Neural cell (in vitro differentiated cells): ENCODE measurements at regions not wholly inside any gene's neighbourhood (a gene's known extent, or its start where the extent isn't known, plus 50 kb on each side); places are given as distances from the start of the nearest gene placed in this dataset.
A peak's percentile ranks its signal among the peaks of the same experiment; 100 is the strongest.

Experiments
- EP300 ChIP-seq: fragments of 450-650 bp; conservative IDR thresholded peaks from 2 replicates; pipeline ENCODE4 v1.6.1; 2014; ENCODE audit warnings: antibody characterized with exemption, mild to moderate bottlenecking, moderate library complexity; ENCODE audit not compliant: poor library complexity, severe bottlenecking
- EZH2 ChIP-seq: fragments of 200-600, 300-800 bp; shearing (Covaris generic), sonication (generic); IDR thresholded peaks from 2 replicates; pipeline ENCODE4 v1.6.1; 2014; ENCODE audit warnings: antibody characterized with exemption, low read length, borderline replicate concordance, mild to moderate bottlenecking; ENCODE audit not compliant: insufficient read depth, poor library complexity, severe bottlenecking
- MXI1 ChIP-seq: fragments of 450-650 bp; conservative IDR thresholded peaks from 2 replicates; pipeline ENCODE4 v1.6.1; 2014; ENCODE audit warnings: antibody characterized with exemption, mild to moderate bottlenecking; ENCODE audit not compliant: poor library complexity, severe bottlenecking
- POLR2AphosphoS5 ChIP-seq: IDR thresholded peaks from 2 replicates; pipeline ENCODE4 v1.6.1; 2012
- RAD21 ChIP-seq: fragments of 450-650 bp; conservative IDR thresholded peaks from 2 replicates; pipeline ENCODE4 v1.6.1; 2014; ENCODE audit warnings: antibody characterized with exemption, mild to moderate bottlenecking, moderate library complexity
- REST ChIP-seq: IDR thresholded peaks from 2 replicates; pipeline ENCODE4 v1.6.1; 2012; ENCODE audit warnings: borderline replicate concordance
- TF ChIP-seq, protein P1 (sequence below): fragments of 450-650 bp; IDR thresholded peaks from 2 replicates; pipeline ENCODE4 v1.5.1; 2014; ENCODE audit warnings: antibody characterized with exemption, mild to moderate bottlenecking, moderate library complexity; ENCODE audit not compliant: poor library complexity, severe bottlenecking

- TF ChIP-seq, protein P1, sequence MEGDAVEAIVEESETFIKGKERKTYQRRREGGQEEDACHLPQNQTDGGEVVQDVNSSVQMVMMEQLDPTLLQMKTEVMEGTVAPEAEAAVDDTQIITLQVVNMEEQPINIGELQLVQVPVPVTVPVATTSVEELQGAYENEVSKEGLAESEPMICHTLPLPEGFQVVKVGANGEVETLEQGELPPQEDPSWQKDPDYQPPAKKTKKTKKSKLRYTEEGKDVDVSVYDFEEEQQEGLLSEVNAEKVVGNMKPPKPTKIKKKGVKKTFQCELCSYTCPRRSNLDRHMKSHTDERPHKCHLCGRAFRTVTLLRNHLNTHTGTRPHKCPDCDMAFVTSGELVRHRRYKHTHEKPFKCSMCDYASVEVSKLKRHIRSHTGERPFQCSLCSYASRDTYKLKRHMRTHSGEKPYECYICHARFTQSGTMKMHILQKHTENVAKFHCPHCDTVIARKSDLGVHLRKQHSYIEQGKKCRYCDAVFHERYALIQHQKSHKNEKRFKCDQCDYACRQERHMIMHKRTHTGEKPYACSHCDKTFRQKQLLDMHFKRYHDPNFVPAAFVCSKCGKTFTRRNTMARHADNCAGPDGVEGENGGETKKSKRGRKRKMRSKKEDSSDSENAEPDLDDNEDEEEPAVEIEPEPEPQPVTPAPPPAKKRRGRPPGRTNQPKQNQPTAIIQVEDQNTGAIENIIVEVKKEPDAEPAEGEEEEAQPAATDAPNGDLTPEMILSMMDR, result peak; percentile 78
- no peak for TF ChIP-seq EZH2
- TF ChIP-seq EP300, result no peak
- TF ChIP-seq RAD21, result peak; percentile 80
- TF ChIP-seq MXI1, result no peak
- no peak for TF ChIP-seq POLR2AphosphoS5
- TF ChIP-seq REST, result no peak
These were observed 168.8 kb downstream of the TMEM26 start for GRCh38 chr10:61284222-61284890.
